ENCODE measurements at regions not wholly inside any gene's neighbourhood (a gene's known extent, or its start where the extent isn't known, plus 50 kb on each side); places are given as distances from the start of the nearest gene placed in this dataset.

- BruUV-seq (replicated peaks): no TSS peak
- H3K9me1 ChIP-seq (ENCODE audit: control insufficient read depth, insufficient read depth, low read length): peaks cover 3% of the 10 kb centered on the region
- in situ Hi-C loops (cut with MboI): loop anchor here (25.0 kb wide), 1 partner anchor 160 kb away; no protein-coding TSS in a partner anchor
- no peak overlapping the region for H3K27ac ChIP-seq (ENCODE audit: extremely low read depth, low read depth, low read length)
- peaks cover 5% of the 10 kb centered on the region for H3K9me3 ChIP-seq (replicated peaks; ENCODE audit: control insufficient read depth, insufficient read depth, low read depth, low read length)
- H2AFZ ChIP-seq (ENCODE audit: low read depth, low read length): peak overlapping the region; percentile 14; the same call in 1 of the 2 replicates
- H3K4me1 ChIP-seq (replicated peaks in 1 of 2; ENCODE audit: control insufficient read depth in 2 of 2, insufficient read depth in 2 of 2, low read length in 2 of 2): peaks cover 22 to 40% of the 10 kb centered on the region in 2 experiments
- no peak overlapping the region for H3K9ac ChIP-seq (ENCODE audit: insufficient read depth in 1 of 2, low read depth in 2 of 2, low read length in 2 of 2)
- H3K4me3 ChIP-seq: no peak overlapping the region
- intact Hi-C loops (cut with micrococcal nuclease): no loop called here
- H3K4me2 ChIP-seq (ENCODE audit: insufficient read depth, low read length): no peak overlapping the region
- ATAC-seq (no peak), FAIRE-seq (no peak), DNase-seq (ENCODE audit: extremely low read depth in 1 of 4, low spot score in 3 of 4) (no peak)
- no peaks in the 10 kb centered on the region for H3K36me3 ChIP-seq (ENCODE audit: control insufficient read depth, insufficient read depth, low read length)
- WGBS (ENCODE audit: insufficient coverage, low coverage, missing lambda C conversion rate): 84% methylated on average over 2 of the region's 2 CpGs
- H3K79me2 ChIP-seq (ENCODE audit: control insufficient read depth, insufficient read depth, low read length): no peaks in the 10 kb centered on the region
- no peaks in the 10 kb centered on the region for H4K20me1 ChIP-seq (replicated peaks; ENCODE audit: control insufficient read depth, insufficient read depth, low read length)
- no peaks in the 10 kb centered on the region for H3K27me3 ChIP-seq (ENCODE audit: control insufficient read depth in 2 of 2, insufficient read depth in 2 of 2, low read length in 2 of 2)
- CTCF ChIA-PET (ENCODE audit: low intra/inter-chr PET ratio): no interaction called here
- POLR2A ChIA-PET: interaction anchor here (0.6 to 1.6 kb wide), 3 partner anchors 13 to 128 kb away, joined by 3 to 4 read pairs (median 4); no protein-coding TSS in a partner anchor
- TF ChIP-seq FOXO4 (CRISPR knock-in tag; IDR thresholded peaks at IDR 0.05) (no peak), CCAR2 (IDR thresholded peaks at IDR 0.05; ENCODE audit: low read depth, low read length) (no peak), ZNF280B (CRISPR knock-in tag; IDR thresholded peaks at IDR 0.05) (no peak), ZMIZ1 (IDR thresholded peaks at IDR 0.05; ENCODE audit: low read depth in 2 of 2, low read length in 2 of 2) (no peak), PML (IDR thresholded peaks at IDR 0.05; ENCODE audit: low read length) (no peak), ZNF174 (CRISPR knock-in tag; IDR thresholded peaks at IDR 0.05) (no peak), CHD4 (IDR thresholded peaks at IDR 0.05; ENCODE audit: insufficient read depth, insufficient replicate concordance, low read depth, low read length, poor library complexity, severe bottlenecking) (no peak), POLR2B (IDR thresholded peaks at IDR 0.05; ENCODE audit: low read depth, partially characterized antibody) (no peak), HMBOX1 (IDR thresholded peaks at IDR 0.05) (no peak), ZNF584 (CRISPR knock-in tag; IDR thresholded peaks at IDR 0.05; ENCODE audit: low read depth) (no peak), KLF6 (CRISPR knock-in tag; IDR thresholded peaks at IDR 0.05; ENCODE audit: borderline replicate concordance) (no peak)
- TF ChIP-seq, protein P1, sequence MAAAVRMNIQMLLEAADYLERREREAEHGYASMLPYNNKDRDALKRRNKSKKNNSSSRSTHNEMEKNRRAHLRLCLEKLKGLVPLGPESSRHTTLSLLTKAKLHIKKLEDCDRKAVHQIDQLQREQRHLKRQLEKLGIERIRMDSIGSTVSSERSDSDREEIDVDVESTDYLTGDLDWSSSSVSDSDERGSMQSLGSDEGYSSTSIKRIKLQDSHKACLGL (CRISPR knock-in tag; IDR thresholded peaks at IDR 0.05; ENCODE audit: borderline replicate concordance, poor library complexity, severe bottlenecking): no peak
- TF ChIP-seq, protein P2, sequence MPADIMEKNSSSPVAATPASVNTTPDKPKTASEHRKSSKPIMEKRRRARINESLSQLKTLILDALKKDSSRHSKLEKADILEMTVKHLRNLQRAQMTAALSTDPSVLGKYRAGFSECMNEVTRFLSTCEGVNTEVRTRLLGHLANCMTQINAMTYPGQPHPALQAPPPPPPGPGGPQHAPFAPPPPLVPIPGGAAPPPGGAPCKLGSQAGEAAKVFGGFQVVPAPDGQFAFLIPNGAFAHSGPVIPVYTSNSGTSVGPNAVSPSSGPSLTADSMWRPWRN (IDR thresholded peaks at IDR 0.05; ENCODE audit: low read depth): no peak
Observed at GRCh38 chr2:10252224-10252623, 50.5 kb upstream of the HPCAL1 start.

All from K562 (cell line).